Cerebellar nuclear complex (tissue), 1 donor: ENCODE measurements at regions not wholly inside any gene's neighbourhood (a gene's known extent, or its start where the extent isn't known, plus 50 kb on each side); places are given as distances from the start of the nearest gene placed in this dataset.

Experiments
- DNase-seq, 2 experiments: peaks; one replicate each; lab custom pipeline; 2025; lab: John Stamatoyannopoulos, UW

- DNase-seq, result no peak
Observed at GRCh38 chr1:175826705-175827104, 83.3 kb upstream of the TNR start.

- no peak for DNase-seq
Observed at GRCh38 chr1:175824079-175824478, 80.7 kb upstream of the TNR start.

GRCh38 chr1:175823406-175823805 is 80.0 kb upstream of the TNR start:
- no peak for DNase-seq

GRCh38 chr1:175822580-175822979 is 79.2 kb upstream of the TNR start:
- DNase-seq, result no peak

- DNase-seq, result no peak
Observed at GRCh38 chr1:175820456-175821025, 77.1 kb upstream of the TNR start.

- no peak for DNase-seq
Observed at GRCh38 chr1:175818929-175819328, 75.5 kb upstream of the TNR start.

GRCh38 chr1:175817445-175817844 is 74.0 kb upstream of the TNR start:
- no peak for DNase-seq

- no peak for DNase-seq
Observed at GRCh38 chr1:175814885-175815284, 71.5 kb upstream of the TNR start.

- DNase-seq, result no peak
Observed at GRCh38 chr1:175812936-175813335, 69.5 kb upstream of the TNR start.

GRCh38 chr1:175810305-175810704 is 66.9 kb upstream of the TNR start:
- no peak for DNase-seq

GRCh38 chr1:175808999-175809398 is 65.6 kb upstream of the TNR start:
- DNase-seq, result no peak

- DNase-seq, result no peak
Observed at GRCh38 chr1:175808573-175808972, 65.2 kb upstream of the TNR start.

- no peak for DNase-seq
Observed at GRCh38 chr1:175804561-175804960, 61.2 kb upstream of the TNR start.

- no peak for DNase-seq
Observed at GRCh38 chr1:175803413-175803812, 60.0 kb upstream of the TNR start.

- DNase-seq, result no peak
Observed at GRCh38 chr1:175802407-175803123, 59.2 kb upstream of the TNR start.

GRCh38 chr1:175801979-175802378 is 58.6 kb upstream of the TNR start:
- no peak for DNase-seq

- no peak for DNase-seq
Observed at GRCh38 chr1:175797576-175797975, 54.2 kb upstream of the TNR start.

- no peak for DNase-seq
Observed at GRCh38 chr1:175794586-175794985, 51.2 kb upstream of the TNR start.

- DNase-seq, result no peak
Observed at GRCh38 chr1:175793617-175794016, 50.2 kb upstream of the TNR start.
